Stimulated activated CD4-positive, alpha-beta T cell treated with anti-CD3 and anti-CD28 coated beads, Interleukin-1b, Interleukin-23, amount 100 ng/mL, for 24 hours (primary cell): ENCODE measurements at regions not wholly inside any gene's neighbourhood (a gene's known extent, or its start where the extent isn't known, plus 50 kb on each side); places are given as distances from the start of the nearest gene placed in this dataset.
"Not testable (repeated sequence)": the region's sequence is repeated elsewhere in the genome, so short reads cannot be mapped to it uniquely, and the experiment has no call there.

ENCODE experiments used
- DNase-seq, 4 experiments: peaks; one replicate each; pipeline ENCODE4 v3.0.0-alpha.2; 2020; ENCODE audit warnings: low read depth in 4 of 4, low spot score in 1 of 4

DNA sequence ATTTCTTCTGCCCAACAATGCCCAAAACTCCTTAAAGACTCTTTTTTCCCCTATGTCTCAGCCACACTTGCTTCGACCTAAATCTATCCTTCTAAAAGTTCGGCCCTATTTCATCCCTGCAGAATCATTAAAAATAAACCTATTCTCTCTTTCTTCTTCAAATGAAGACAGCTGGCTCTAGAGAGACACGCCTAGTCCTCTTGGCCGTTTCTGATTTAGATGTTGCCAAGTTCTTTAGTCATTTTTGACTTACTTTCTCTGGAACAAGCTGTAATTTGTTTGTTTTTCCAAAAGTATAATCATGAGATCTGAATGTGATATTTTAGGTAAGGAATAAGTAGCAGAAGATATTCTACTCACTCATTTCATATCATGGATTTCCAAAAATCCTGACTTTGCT lies 211.6 kb downstream of the CENPC start:
- DNase-seq, result no peak

DNA sequence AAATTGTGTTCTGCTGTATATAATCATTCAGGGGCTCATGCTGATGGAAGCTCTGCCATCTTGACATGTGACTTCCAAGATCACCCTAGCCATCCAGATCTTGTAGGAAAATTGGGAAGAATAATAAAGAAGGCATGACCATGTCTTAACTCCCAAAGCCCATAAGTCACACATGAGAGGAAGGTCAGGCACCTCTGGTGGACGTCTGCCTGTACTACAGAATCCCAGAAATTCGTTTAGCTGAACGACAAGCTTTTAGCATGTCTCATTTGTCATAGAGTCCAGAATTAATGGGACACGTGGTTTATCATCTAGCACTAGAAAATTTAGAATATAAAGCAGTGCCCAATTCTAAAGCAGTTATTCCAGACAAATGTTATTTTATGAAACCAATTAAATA lies 212.7 kb downstream of the CENPC start:
- DNase-seq, result no peak

DNA sequence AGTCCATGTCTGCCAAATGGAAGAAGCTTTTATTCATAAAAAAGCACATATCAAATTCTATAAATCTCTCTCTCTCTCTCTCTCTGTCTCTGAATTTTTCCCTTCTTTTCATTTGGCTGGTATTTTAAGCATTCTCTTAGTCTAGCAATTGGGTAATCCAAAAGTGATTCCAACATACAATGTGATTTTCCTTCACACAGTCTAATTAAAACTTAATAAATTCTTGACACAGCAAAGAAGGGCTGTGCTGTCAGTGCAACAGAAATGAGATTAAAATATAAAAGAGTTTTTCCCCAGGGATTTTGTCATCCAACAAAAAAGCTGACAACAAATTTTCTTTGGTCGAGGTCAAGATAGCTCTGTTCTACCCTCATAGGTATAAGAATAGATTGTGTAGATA lies 216.9 kb downstream of the CENPC start:
- DNase-seq, result no peak

DNA sequence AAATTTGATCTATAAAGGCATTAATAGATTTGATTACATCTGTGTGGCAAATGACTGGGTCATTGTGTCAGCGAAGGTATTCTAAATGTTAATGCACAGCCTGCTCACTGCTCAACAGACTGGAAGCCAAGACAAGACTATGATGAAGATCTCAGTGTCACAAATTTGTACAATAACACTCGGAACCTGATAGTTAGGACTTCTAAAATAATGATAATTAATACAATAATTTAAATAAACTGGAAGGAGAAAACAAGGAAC lies 217.4 kb downstream of the CENPC start:
- DNase-seq, result no peak

DNA sequence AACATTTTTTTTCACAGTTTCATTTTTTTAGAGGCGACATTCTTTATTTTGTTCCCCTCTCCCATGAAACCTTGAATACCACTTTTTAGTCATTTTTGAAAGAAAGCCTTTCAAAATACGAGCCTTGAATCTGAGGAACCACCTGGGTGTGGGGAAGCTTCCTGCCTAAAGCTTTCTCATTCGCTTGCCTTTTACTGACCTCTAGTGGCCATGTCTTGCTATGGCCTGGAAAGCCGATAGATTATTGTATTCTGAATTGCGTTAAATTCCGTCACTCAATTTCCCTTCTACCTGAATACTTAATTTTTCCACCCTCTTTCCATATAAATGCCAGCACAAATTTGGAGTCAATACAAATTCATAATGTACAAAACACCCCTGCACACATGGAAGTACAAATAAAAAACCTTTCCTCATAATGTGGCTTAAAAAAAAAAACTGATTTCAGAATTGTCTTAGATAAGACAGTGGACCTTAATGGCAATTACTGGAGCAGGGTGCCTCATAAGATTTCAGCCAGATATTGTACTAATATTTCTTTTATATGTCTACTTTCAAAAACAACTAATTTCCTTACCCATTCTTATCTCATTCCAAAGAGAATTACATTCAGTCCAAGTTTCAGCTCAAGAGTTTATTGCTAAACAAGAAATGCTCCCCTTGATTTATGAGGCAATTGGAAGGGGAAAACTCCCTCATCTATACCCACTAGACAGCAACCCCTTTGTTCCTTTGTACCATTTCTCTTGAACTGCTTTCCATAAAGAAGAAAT lies 217.9 kb downstream of the CENPC start:
- DNase-seq, result peak; percentile 10 to 25 (median 14)

DNA sequence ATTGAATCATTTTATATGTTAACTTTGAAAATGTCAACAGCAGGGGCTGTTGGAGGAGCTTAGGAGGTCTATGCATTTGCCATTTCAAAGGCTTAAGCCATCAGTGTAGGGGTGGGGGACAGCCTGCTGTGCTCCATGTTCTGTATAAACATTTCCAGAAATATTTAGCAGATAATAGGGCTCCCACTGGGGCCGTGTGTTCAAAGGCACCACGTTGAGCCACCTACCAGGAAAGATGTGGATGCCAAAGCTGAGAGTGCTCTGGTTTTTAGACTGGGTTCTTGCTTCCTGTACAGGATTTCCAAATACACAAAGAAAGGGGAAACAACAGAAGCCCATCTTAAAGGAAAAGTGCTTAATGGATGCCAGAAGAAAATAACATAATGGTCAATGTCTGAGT lies 219.5 kb downstream of the CENPC start:
- DNase-seq, result no peak

DNA sequence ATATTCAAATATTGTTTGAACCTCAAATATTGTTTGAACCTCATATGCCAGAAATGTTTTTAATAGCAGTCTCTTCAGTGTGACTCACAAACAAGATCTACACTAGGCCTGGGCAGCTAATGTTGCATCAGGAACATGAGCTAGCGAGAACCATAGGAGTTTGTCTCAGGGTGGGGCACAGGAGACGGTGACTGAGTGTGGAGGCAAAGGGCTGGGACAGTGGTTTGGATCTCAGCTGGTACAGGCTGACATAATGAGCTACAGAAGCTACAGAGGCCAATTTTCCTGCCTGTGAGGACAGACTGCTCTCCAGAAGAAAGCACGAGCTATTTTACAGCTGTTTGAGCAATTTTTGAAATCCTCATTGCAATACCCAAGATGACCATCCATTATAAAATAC lies 224.7 kb downstream of the CENPC start:
- DNase-seq, result no peak

DNA sequence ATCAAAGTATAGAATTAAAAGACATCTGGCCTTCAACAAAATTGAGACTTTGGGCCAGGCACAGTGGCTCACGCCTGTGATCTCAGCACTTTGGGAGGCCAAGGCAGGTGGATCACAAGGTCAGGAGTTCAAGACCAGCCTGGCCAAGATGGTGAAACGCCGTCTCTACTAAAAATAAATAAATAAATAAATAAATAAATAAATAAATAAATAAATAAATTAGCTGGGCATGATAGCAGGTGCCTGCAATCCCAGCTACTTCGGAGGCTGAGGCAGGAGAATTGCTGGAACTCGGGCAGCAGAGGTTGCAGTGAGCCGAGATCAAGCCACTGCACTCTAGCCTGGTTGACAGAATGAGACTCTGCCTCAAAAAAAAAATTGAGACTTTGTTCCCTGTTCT lies 225.7 kb downstream of the CENPC start:
- not testable (repeated sequence) for DNase-seq

DNA sequence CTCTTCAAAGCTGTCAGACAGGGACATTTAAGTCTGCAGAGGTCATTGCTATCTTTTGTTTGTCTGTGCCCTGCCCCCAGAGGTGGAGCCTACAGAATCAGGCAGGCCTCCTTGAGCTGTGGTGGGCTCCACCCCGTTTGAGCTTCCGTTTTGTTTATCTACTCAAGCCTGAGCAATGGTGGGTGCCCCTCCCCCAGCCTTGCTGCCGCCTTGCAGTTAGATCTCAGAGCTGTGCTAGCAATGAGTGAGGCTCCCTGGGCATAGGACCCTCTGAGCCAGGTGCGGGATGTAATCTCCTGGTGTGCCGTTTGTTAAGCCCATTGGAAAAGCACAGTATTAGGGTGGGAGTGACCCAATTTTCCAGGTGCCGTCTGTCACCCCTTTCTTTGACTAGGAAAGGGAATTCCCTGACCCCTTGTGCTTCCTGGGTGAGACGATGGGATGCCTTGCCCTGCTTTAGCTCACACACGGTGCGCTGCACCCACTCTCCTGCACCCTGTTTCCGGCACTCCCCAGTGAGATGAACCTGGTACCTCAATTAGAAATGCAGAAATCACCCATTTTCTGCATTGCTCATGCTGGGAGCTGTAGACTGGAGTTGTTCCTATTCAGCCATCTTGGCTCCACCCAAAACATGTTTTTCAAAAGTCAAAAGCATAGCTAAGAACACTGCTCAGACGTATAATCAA lies 244.7 kb downstream of the CENPC start:
- DNase-seq, result not testable (repeated sequence)

DNA sequence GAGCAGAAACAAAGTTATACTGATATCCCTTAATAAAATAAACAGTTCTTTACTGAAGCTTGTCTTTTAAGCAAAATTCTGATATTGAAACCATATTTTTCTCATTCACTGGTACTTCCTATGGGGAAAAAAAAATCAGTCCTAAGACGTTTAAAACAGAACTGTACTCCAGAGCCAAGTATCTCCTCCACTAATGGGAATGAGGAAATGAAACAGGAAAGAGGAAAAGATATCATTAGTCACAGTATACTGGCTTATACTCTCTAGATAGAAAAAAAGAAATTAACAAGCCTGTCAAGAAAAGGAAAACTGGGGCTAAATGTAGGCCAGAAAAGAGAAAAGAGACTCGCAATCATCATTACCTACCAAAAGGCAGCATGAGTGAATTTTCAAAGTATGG lies 252.7 kb downstream of the CENPC start:
- DNase-seq, result no peak

DNA sequence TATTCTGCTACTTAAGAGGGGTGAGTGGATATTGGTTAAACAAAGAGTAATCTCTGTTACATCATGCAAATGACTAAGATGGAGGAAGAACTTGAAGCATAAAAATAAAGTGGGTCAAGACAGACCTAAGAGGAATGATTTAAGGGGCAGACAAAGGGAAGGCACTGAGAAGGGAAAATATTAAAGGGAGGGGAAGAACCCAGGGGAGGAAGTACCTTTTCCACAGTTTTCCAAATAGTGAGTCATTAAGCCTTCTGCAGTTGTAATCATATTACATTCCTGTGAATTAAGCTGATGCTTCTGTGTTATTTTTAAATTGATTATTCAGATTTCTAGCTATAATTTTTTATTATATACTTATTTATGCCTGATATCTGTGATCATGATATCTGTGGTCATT lies 253.3 kb downstream of the CENPC start:
- no peak for DNase-seq

DNA sequence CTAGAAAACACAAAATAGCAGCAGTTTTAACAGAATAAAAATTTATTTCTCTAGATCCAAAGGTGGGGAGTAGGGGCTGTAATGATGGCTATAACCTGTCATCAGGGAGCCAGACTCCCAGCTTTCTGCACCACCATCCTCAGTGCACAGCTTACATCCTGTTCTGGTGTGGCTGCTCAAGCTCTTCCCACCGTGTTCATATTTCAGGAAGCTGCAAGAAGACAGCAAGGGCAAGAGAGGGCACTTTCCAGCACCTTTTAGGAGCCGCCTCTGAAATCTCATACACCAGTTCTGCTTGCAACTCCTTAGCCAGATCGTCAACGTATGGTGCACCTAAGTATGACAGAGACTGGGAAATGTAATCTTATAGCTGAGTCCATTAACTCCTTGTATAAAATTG lies 253.7 kb downstream of the CENPC start:
- DNase-seq, result no peak

DNA sequence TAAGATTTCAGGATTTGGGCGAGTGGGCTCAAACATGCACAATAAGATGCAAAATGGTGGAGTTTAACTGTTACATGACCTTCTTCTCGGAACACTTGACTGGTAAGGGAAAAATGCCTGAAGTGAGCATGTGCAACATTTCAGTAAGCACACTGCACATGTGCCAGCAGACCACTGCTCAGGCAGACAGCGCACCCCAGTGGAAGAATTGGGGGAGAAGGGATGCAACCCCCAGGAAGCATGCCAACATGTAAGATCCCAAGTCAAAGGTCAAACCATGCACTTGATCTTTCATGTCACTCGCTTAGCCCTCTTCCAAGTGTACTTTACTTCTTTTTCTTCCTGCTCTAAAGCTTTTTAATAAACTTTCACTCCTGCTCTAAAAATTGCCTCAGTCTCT lies 256.3 kb downstream of the CENPC start:
- DNase-seq, result peak in 1 of 4 experiments; percentile 7

DNA sequence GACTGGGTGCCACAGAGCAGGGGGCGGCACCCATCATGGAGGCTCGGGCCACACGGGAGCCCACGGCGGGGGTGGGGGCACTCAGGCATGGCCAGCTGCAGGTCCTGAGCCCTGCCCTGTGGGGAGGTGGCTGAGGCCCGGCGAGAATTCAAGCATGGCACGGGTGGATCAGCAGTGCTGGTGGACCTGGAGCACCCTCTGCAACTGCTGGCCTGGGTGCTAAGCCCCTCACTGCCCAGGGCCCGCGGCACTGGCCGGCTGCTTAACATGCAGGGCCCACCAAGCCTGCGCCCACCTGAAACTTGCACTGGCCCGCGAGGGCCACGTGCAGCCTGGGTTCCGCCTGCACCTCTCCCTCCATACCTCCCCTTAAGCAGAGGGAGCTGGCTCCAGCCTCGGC lies 258.6 kb downstream of the CENPC start:
- no peak for DNase-seq

DNA sequence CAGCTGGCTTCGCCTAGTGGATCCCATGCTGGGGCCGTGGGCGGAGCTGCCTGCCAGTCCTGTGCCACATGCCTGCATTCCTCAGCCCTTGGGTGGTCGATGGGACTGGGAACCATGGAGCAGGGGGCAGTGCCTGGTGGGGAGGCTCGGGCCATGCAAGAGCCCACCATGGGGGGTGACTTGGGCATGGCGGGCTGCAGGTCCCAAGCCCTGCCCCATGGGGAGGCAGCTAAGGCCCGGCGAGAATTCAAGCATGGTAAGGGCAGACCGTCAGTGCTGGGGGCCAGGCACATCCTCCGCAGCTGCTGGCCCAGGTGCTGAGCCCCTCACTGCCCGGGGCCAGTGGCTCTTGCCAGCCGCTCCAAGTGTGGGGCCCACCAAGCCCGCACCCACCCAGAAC lies 262.6 kb downstream of the CENPC start:
- no peak for DNase-seq

DNA sequence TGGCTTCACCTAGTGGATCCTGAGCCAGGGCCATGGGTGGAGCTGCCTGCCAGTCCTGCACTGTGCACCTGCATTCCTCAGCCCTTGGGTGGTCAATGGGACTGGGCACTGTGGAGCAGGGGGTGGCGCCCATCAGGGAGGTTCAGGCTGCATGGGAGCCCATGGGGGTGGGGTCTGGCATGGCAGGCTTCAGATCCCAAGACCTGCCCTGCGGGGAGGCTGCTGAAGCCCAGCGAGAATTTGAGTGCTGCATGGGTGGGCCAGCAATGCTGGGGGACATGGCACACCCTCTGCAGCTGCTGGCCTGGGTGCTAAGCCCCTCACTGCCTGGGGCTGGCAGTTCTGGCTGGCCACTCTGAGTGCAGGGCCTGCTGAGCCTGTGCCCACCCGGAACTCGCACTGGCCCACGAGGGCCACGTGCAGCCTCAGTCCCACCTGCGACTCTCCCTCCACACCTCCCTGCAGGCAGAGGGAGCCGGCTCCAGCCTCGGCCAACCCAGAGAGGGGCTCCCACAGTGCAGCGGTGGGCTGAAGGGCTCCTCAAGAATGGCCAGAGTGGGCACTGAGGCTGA lies 270.0 kb downstream of the CENPC start:
- DNase-seq, result no peak

DNA sequence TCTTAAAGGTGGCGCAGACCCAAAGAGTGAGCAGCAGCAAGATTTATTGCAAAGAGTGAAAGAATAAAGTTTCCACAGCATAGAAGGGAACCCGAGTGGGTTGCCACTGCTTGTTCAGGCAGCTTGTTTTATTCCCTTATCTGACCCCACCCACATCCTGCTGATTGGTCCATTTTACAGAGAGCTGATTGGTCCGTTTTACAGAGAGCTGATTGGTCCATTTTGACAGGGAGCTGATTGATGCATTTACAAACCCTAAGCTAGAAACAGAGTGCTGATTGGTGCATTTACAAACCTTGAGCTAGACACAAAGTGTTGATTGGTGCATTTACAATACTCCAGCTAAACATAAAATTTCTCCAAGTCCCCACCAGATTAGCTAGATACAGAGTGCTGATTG lies 270.6 kb downstream of the CENPC start:
- not testable (repeated sequence) for DNase-seq

DNA sequence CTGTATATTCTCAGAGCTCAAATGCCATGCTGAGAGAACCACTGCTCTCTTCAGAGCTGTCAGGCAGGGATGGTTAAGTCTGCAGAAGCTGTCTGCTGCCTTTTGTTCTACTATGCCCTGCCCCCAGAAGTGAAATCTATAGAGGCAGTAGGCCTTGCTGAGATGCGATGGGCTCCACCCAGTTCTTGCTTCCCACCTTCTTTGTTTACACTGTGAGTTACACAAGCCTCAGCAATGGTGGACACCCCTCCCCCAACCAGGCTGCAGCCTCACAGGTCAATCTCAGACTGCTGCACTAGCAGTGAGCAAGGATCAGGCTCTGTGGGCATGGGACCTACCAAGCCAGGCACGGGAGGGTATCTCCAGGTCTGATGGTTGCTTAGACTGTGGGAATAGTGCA lies 271.6 kb downstream of the CENPC start:
- DNase-seq, result no peak

DNA sequence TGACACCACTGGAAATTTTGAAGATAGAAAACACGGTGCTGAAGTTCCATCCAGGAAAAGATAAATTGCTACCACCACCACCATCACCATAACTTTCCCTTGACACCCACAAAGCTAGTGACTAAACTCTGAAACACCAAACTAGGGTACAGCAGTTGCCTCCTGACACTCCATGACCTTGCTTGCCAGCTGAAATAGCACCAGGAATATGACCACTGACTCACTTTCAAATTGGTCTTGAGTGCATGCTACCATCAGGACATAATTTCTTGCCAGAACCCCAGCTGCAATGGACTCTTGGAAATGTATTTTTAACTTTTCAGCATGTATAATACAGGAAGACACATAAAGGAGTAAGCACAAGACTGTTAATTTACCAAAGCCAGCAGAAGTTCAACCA lies 283.3 kb downstream of the CENPC start:
- DNase-seq, result no peak

DNA sequence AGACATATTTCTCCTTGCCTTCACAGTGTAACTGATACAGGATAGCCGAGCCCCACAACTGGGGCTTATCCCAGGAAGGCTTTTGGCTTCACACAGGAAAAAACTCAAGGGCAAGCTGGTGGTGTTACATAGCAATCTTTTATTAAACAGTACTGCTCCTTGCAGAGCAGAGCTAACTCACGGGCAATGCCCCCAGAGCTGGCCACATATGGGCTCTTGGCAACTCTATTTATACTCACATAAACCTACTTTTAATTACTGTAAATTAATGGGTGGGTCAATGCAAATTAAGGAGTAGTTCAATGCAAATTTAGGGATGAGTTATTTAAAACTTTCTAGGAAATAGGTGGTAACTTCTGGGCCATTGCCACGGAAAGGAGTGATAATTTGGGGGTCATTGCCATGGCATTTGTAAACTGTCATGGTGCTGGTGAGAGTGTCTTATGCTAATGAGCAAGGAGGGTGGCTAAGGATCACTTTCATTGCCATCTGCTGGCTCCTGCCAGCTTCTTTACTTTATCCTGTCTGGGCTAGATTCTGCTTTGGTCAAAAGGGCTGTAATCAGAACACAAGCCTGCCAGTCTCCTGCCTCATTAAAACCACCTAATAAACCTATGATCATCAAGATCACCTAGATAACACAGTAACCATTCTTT lies 288.8 kb downstream of the CENPC start:
- no peak for DNase-seq

DNA sequence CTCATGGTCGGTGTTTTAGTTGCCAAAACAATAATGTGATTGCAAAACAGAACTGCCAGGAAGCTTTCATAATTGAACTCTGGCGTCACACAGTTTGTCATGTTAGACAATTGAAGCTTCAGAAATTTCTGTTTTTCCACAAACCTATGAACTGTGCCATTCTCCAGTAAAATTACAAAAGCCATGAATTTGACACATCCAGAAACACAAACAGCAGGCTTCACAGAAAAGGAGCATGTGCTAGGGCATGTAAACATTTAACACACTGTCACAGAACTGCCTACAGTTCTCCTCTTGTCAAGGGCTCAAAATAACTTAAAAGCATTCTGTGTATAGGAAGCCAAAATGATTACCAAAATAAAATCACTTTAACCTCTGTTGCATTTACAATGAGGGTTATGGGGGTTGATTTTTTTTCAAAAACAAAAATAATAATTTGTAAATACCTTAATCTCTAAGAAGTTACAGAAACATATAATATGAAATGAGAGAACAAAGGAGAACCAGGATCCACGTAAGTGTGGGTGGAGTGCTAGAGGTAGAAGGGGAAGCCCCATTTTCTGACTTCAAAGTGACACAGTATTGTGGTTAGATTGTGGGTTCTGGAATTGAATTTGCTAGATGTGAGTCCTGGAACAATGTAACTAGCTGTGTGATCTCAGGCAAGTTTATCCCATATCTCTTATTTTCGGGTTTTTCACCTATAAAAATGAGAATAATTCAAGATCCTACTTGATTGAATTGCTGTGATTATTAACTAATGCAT lies 295.0 kb downstream of the CENPC start:
- DNase-seq, result no peak

DNA sequence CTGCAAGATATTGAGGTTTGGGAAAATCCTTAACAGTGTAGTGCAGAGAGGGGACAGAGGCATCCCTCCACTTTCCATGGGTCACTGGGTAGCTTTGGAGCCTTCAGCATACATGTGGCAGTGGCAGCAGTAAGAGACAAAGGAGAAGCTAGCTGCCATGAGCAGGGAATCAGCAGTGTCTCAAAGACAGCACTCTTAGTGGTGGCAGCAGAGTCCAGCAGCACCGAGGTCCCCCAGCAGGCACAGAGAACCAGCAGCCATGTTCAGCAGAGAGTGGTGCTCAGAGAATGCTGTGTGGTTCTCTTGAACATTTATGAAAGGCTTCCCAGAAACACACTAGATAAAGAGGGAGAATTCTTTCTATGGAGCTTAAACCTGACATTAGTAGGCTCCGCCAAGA lies 308.5 kb downstream of the CENPC start:
- DNase-seq, result no peak
